ENCODE measurements at regions not wholly inside any gene's neighbourhood (a gene's known extent, or its start where the extent isn't known, plus 50 kb on each side); places are given as distances from the start of the nearest gene placed in this dataset.

- Histone ChIP-seq H3K4me3 (replicated peaks; ENCODE audit: insufficient read depth, low read length) (no peak overlapping the region), H3K27me3 (ENCODE audit: insufficient read depth, poor library complexity, severe bottlenecking) (no peaks in the 10 kb centered on the region), H3K27ac (replicated peaks) (no peak overlapping the region)
- no peak for DNase-seq (ENCODE audit: low read depth in 1 of 2, low spot score in 1 of 2)
- TF ChIP-seq SPI1 (IDR thresholded peaks at IDR 0.05; ENCODE audit: borderline replicate concordance, low read depth) (no peak), GABPA (IDR thresholded peaks at IDR 0.05; ENCODE audit: low read depth) (no peak), POLR2AphosphoS5 (IDR thresholded peaks at IDR 0.05; ENCODE audit: low read depth) (no peak), REST (IDR thresholded peaks at IDR 0.05; ENCODE audit: insufficient replicate concordance, low read depth) (no peak), CTCF (IDR thresholded peaks at IDR 0.05; ENCODE audit: insufficient read depth, low read length) (no peak)
Measured at GRCh38 chr6:14706378-14706929, 539.4 kb upstream of the JARID2 start.

GRCh38 chr6:14707276-14707675 lies 538.6 kb upstream of the JARID2 start:
- H3K27ac ChIP-seq (replicated peaks), result no peak overlapping the region
- H3K4me3 ChIP-seq (replicated peaks; ENCODE audit: insufficient read depth, low read length), result no peak overlapping the region
- TF ChIP-seq POLR2AphosphoS5 (IDR thresholded peaks at IDR 0.05; ENCODE audit: low read depth) (no peak), SPI1 (IDR thresholded peaks at IDR 0.05; ENCODE audit: borderline replicate concordance, low read depth) (no peak), GABPA (IDR thresholded peaks at IDR 0.05; ENCODE audit: low read depth) (no peak), REST (IDR thresholded peaks at IDR 0.05; ENCODE audit: insufficient replicate concordance, low read depth) (no peak), CTCF (IDR thresholded peaks at IDR 0.05; ENCODE audit: insufficient read depth, low read length) (no peak)
- peak in 1 of 2 experiments; percentile 7 for DNase-seq (ENCODE audit: low read depth in 1 of 2, low spot score in 1 of 2)
- H3K27me3 ChIP-seq (ENCODE audit: insufficient read depth, poor library complexity, severe bottlenecking), result no peaks in the 10 kb centered on the region

GRCh38 chr6:14707971-14708465 lies 537.9 kb upstream of the JARID2 start:
- no peaks in the 10 kb centered on the region for H3K27me3 ChIP-seq (ENCODE audit: insufficient read depth, poor library complexity, severe bottlenecking)
- no peak for TF ChIP-seq GABPA (IDR thresholded peaks at IDR 0.05; ENCODE audit: low read depth)
- TF ChIP-seq CTCF (IDR thresholded peaks at IDR 0.05; ENCODE audit: insufficient read depth, low read length), result no peak
- no peak for TF ChIP-seq POLR2AphosphoS5 (IDR thresholded peaks at IDR 0.05; ENCODE audit: low read depth)
- TF ChIP-seq REST (IDR thresholded peaks at IDR 0.05; ENCODE audit: insufficient replicate concordance, low read depth), result no peak
- no peak for TF ChIP-seq SPI1 (IDR thresholded peaks at IDR 0.05; ENCODE audit: borderline replicate concordance, low read depth)
- no peak overlapping the region for H3K4me3 ChIP-seq (replicated peaks; ENCODE audit: insufficient read depth, low read length)
- no peak overlapping the region for H3K27ac ChIP-seq (replicated peaks)
- no peak for DNase-seq (ENCODE audit: low read depth in 1 of 2, low spot score in 1 of 2)

Measured in HL-60 (cell line).